ENCODE measurements at regions not wholly inside any gene's neighbourhood (a gene's known extent, or its start where the extent isn't known, plus 50 kb on each side); places are given as distances from the start of the nearest gene placed in this dataset.
A peak's percentile ranks its signal among the peaks of the same experiment; 100 is the strongest.

DNA sequence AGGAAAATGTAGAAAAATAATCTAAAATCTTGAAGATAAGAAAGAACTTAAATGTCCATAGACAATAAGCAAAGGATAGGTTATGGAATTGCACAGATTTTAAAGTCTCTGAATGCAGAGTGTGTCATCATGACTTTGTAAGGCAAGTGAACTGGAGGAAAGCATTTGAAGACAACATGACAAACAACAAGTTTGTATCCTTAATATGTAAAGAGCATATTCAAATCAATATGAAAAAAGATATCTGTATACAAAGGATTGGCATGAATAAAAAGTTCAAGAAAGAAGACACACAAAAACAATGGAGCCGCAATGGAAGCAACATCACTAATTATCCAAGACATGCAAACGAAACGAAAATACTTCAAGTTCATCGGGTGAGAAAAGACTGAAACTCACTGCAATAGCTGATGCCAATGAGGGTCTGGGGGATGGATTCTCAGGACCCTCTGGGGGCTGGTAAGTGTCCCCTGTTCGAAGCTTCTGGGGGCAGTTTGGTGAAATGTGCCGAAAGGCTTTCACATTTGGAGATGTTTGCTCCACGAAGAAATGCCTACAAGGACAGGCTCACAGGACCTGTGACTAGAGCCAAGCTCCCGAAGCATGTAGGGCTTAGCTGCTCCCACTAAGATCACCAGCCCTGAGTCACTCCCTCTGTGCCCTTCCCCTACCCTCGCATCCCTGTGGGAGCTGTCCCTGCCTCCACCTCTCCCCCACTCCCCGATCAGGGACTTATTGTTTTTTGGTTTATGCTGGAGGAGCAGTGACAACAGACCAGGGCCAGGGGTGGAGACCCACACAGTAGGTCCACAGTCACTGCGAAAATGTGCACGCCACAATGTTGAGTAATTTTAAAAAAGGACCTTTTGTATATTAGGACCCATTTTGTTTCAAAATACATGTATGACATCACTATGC lies 345.7 kb upstream of the SFSWAP start:
- H2AFZ ChIP-seq (ENCODE audit: low read length): no peak overlapping the region
- TF ChIP-seq SP1 (IDR thresholded peaks at IDR 0.05; ENCODE audit: low read depth, low read length) (no peak), RBBP5 (IDR thresholded peaks at IDR 0.05; ENCODE audit: borderline replicate concordance, low read depth, low read length) (no peak), TCF12 (IDR thresholded peaks at IDR 0.05; ENCODE audit: low read depth, low read length) (no peak), KDM1A (IDR thresholded peaks at IDR 0.05; ENCODE audit: borderline replicate concordance, low read length) (peak; percentile 38; the same call in 1 of the 2 replicates), POLR2AphosphoS5 (IDR thresholded peaks at IDR 0.05; ENCODE audit: low read depth, low read length) (no peak)
- H3K79me1 ChIP-seq (ENCODE audit: low read depth, low read length): no peaks in the 10 kb centered on the region
- no peak for DNase-seq (ENCODE audit: low read depth in 1 of 2, low spot score in 2 of 2)
- H4K8ac ChIP-seq (ENCODE audit: extremely low read depth, insufficient read depth, low read length): no peak overlapping the region
- H3K9me3 ChIP-seq (ENCODE audit: insufficient read depth in 2 of 2, low read depth in 1 of 2, low read length in 1 of 2): peaks cover 0 to 3% of the 10 kb centered on the region in 2 experiments; a peak in 1 of 4 replicates
- no peak overlapping the region for H4K5ac ChIP-seq (ENCODE audit: insufficient read length, low read depth, low read length)
- H2AK5ac ChIP-seq (ENCODE audit: low read depth, low read length): no peak overlapping the region; the same call in 1 of the 2 replicates
- POLR2A ChIA-PET (ENCODE audit: partially characterized antibody): interaction anchor here (0.9 kb wide), 1 partner anchor 53 kb away, joined by 3 read pairs; no protein-coding TSS in a partner anchor
- no peak overlapping the region for H2BK15ac ChIP-seq (ENCODE audit: low read length)
- H3K23ac ChIP-seq (ENCODE audit: insufficient read length): no peak overlapping the region
- no peaks in the 10 kb centered on the region for H3K79me2 ChIP-seq (ENCODE audit: control insufficient read depth in 1 of 2, insufficient read depth in 2 of 2, low read length in 2 of 2)
- no peak overlapping the region for H3K56ac ChIP-seq (replicated peaks; ENCODE audit: insufficient read length, low read depth, low read length)
- H3K36me3 ChIP-seq (ENCODE audit: control insufficient read depth in 2 of 4, insufficient read depth in 4 of 4, low read length in 3 of 4): no peaks in the 10 kb centered on the region
- H3K4me1 ChIP-seq (replicated peaks in 1 of 4; ENCODE audit: control insufficient read depth in 3 of 4, insufficient read depth in 4 of 4, low read length in 3 of 4): peaks cover 0 to 7% (median 0%) of the 10 kb centered on the region in 4 experiments; a peak in 5 of 7 replicates
- CTCF ChIA-PET (ENCODE audit: partially characterized antibody): interaction anchor here (0.6 to 1.6 kb wide), 5 partner anchors 10 to 330 kb away, joined by 3 to 7 read pairs (median 3); no protein-coding TSS in a partner anchor
- no peak overlapping the region for H3K27ac ChIP-seq (ENCODE audit: low read depth, low read length)
- no peak overlapping the region for H2BK5ac ChIP-seq (ENCODE audit: low read depth, low read length)
- H3K14ac ChIP-seq (ENCODE audit: insufficient read length): no peak overlapping the region
- no peak overlapping the region for H2BK12ac ChIP-seq (ENCODE audit: low read depth, low read length)
- WGBS, 2 experiments (ENCODE audit: extremely low coverage in 1 of 2, insufficient coverage in 1 of 2, insufficient read length in 1 of 2, insufficient replicate concordance in 2 of 2, low coverage in 1 of 2, low lambda C conversion rate in 2 of 2, missing lambda C conversion rate in 1 of 2): 87% methylated on average over 12 of the region's 12 CpGs; no CpG with 5 or more reads in 1 of the 2 experiments
- H3K27me3 ChIP-seq (replicated peaks in 1 of 4; ENCODE audit: control insufficient read depth in 3 of 4, extremely low read depth in 1 of 4, insufficient read depth in 3 of 4, low read length in 3 of 4): no peaks in the 10 kb centered on the region; a peak in 1 of 7 replicates
- no peak overlapping the region for H2BK120ac ChIP-seq (replicated peaks; ENCODE audit: low read depth, low read length)
- H3K4ac ChIP-seq (replicated peaks; ENCODE audit: insufficient read length, low read depth, low read length): no peak overlapping the region
- no peak overlapping the region for H3K18ac ChIP-seq (ENCODE audit: extremely low read depth, low read length)
- H3K9ac ChIP-seq (replicated peaks in 1 of 4; ENCODE audit: extremely low read depth in 1 of 4, low read depth in 3 of 4, low read length in 3 of 4): no peak overlapping the region
- H4K91ac ChIP-seq (replicated peaks; ENCODE audit: insufficient read length, low read length): no peak overlapping the region
- no peak overlapping the region for H3K4me3 ChIP-seq (ENCODE audit: extremely low read depth in 1 of 4, insufficient read depth in 2 of 4, low read depth in 3 of 4, low read length in 4 of 4)
- no peak overlapping the region for H2BK20ac ChIP-seq (ENCODE audit: low read length)
- H4K20me1 ChIP-seq (replicated peaks in 1 of 2; ENCODE audit: control insufficient read depth in 1 of 2, insufficient read depth in 2 of 2, low read length in 2 of 2): no peaks in the 10 kb centered on the region
- FAIRE-seq: no peak
- no peaks in the 10 kb centered on the region for H3K23me2 ChIP-seq (ENCODE audit: low read depth, low read length)
- H3K4me2 ChIP-seq (ENCODE audit: insufficient read depth in 1 of 2, low read depth in 2 of 2, low read length in 2 of 2): no peak overlapping the region

Data from H1 (cell line).